Gastrocnemius medialis (tissue), 4 donors: ENCODE measurements at regions not wholly inside any gene's neighbourhood (a gene's known extent, or its start where the extent isn't known, plus 50 kb on each side); places are given as distances from the start of the nearest gene placed in this dataset.

Experiments
- POLR2A ChIP-seq, 2 donors: fragments of 450-650 bp; IDR thresholded peaks; one replicate each; pipeline ENCODE4 v1.6.1; 2017; ENCODE audit warnings: antibody characterized with exemption in 2 of 2, mild to moderate bottlenecking in 2 of 2, moderate library complexity in 2 of 2
- TF ChIP-seq, protein P1 (sequence below), 5 experiments: fragments of 450-650 bp in 3 of 5; fragments of 200-600 bp in 2 of 5; sonication (generic) in 2 of 5; IDR thresholded peaks in 4 of 5; conservative IDR thresholded peaks in 1 of 5; 1 replicate in 4 of 5; 2 replicates in 1 of 5; pipeline ENCODE4 v1.5.1; 2016 to 2019; ENCODE audit warnings: antibody characterized with exemption in 5 of 5, mild to moderate bottlenecking in 3 of 5, moderate library complexity in 3 of 5

DNA sequence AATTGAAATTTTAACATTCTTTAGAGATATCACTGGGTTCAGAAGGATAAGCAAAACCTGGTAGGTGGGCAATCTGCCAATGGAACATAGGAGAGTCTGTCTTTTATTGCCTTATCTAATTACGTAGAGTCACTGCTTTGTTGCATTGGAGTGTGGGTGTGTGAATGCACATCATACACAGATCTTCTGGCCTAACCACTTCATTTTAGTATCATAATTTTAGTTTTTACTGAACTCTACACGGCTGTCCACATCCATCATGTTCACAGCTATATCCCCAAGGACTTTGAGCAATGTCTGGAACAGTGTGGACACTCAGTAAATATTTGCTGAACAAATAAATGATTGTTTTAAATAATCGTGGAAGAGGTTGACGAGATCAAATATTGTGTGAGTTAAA, 104.6 kb upstream of the AKIRIN2 start:
- TF ChIP-seq, protein P1, sequence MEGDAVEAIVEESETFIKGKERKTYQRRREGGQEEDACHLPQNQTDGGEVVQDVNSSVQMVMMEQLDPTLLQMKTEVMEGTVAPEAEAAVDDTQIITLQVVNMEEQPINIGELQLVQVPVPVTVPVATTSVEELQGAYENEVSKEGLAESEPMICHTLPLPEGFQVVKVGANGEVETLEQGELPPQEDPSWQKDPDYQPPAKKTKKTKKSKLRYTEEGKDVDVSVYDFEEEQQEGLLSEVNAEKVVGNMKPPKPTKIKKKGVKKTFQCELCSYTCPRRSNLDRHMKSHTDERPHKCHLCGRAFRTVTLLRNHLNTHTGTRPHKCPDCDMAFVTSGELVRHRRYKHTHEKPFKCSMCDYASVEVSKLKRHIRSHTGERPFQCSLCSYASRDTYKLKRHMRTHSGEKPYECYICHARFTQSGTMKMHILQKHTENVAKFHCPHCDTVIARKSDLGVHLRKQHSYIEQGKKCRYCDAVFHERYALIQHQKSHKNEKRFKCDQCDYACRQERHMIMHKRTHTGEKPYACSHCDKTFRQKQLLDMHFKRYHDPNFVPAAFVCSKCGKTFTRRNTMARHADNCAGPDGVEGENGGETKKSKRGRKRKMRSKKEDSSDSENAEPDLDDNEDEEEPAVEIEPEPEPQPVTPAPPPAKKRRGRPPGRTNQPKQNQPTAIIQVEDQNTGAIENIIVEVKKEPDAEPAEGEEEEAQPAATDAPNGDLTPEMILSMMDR (IDR thresholded peaks at IDR 0.05 in 4 of 5, conservative IDR thresholded peaks at IDR 0.05 in 1 of 5) = no peak
- TF ChIP-seq POLR2A (IDR thresholded peaks at IDR 0.05) = no peak
